A549 (cell line): ENCODE measurements at regions not wholly inside any gene's neighbourhood (a gene's known extent, or its start where the extent isn't known, plus 50 kb on each side); places are given as distances from the start of the nearest gene placed in this dataset.
"Not testable (repeated sequence)": the region's sequence is repeated elsewhere in the genome, so short reads cannot be mapped to it uniquely, and the experiment has no call there.

Source experiments
- ATAC-seq, 2 experiments: fragments of 200-7000 bp in 1 of 2; fragments of >200 bp in 1 of 2; cut with Nextera tagmentation in 1 of 2; cut with Tn5 transposase in 1 of 2; 3 replicates each; pipeline versions ENCODE4 v1.8.0 to v1.9.1; 2018 to 2020; ENCODE audit warnings: mild to moderate bottlenecking in 1 of 2, moderate library complexity in 1 of 2
- CTCF ChIA-PET: fragments of 300-600 bp; sonication (Branson Sonifier 250); formaldehyde crosslinking; extraction: SDS; loops from one replicate; lab custom pipeline; 2021; ENCODE audit warnings: antibody characterized with exemption, inconsistent platforms; lab: Yijun Ruan, JAX
- POLR2A ChIA-PET: fragments of 350-600 bp; formaldehyde crosslinking; extraction: SDS; loops from one replicate; lab custom pipeline; 2021; ENCODE audit warnings: antibody characterized with exemption, inconsistent platforms; lab: Yijun Ruan, JAX
- DNase-seq, 2 experiments: peaks; one replicate each; pipeline versions ENCODE4 v3.0.0 to v3.0.0-alpha.2; 2011 to 2016; ENCODE audit warnings: low read depth in 1 of 2, low spot score in 1 of 2
- FAIRE-seq: peaks from 2 replicates; lab custom pipeline; 2011; peaks lifted over from hg19 to GRCh38; lab: Jason Lieb, UNC
- H3K27ac ChIP-seq, 2 experiments: fragments of >200 bp; sonication (Bioruptor Twin); formaldehyde crosslinking; 3 replicates each; pipeline ENCODE4 v1.5.1; 2016 to 2017
- H3K4me1 ChIP-seq: fragments of >200 bp; sonication (Bioruptor Twin); formaldehyde crosslinking; 3 replicates; pipeline ENCODE4 v1.6.1; 2016
- H3K4me2 ChIP-seq: fragments of >200 bp; sonication (Bioruptor Twin); formaldehyde crosslinking; 3 replicates; pipeline ENCODE4 v1.6.1; 2016
- H3K4me3 ChIP-seq: fragments of >200 bp; sonication (Bioruptor Twin); formaldehyde crosslinking; 3 replicates; pipeline ENCODE4 v1.5.1; 2016
- H3K9me3 ChIP-seq: fragments of >200 bp; sonication (Bioruptor Twin); formaldehyde crosslinking; 3 replicates; pipeline ENCODE4 v1.6.1; 2016
- BHLHE40 ChIP-seq: IDR thresholded peaks from 2 replicates; pipeline ENCODE4 v1.6.1; 2012; ENCODE audit warnings: low read depth, low read length, inconsistent platforms
- CBX2 ChIP-seq: fragments of 200-600 bp; sonication (generic); IDR thresholded peaks from 2 replicates; pipeline ENCODE4 v1.6.1; 2016; ENCODE audit warnings: low read depth, mild to moderate bottlenecking, borderline replicate concordance
- CHD2 ChIP-seq: fragments of 150-350 bp; IDR thresholded peaks from 2 replicates; pipeline ENCODE4 v1.6.1; 2014; ENCODE audit warnings: low read length; ENCODE audit not compliant: partially characterized antibody
- EHF ChIP-seq: fragments of 250-450 bp; sonication (Bioruptor Pico); IDR thresholded peaks from 2 replicates; pipeline ENCODE4 v1.5.0; 2020; ENCODE audit warnings: mild to moderate bottlenecking
- ESRRA ChIP-seq: fragments of 150-350 bp; IDR thresholded peaks from 2 replicates; pipeline ENCODE4 v1.6.1; 2014; ENCODE audit warnings: mild to moderate bottlenecking, low read length, borderline replicate concordance
- HOXB13 ChIP-seq: fragments of 250-450 bp; sonication (Bioruptor Pico); IDR thresholded peaks from 2 replicates; pipeline ENCODE4 v1.5.0; 2020; ENCODE audit warnings: low read depth, mild to moderate bottlenecking, moderate library complexity
- JUN ChIP-seq, 2 experiments: fragments of >200 bp; sonication (Bioruptor Twin); formaldehyde crosslinking; IDR thresholded peaks; 2 replicates in 1 of 2; 3 replicates in 1 of 2; pipeline ENCODE4 v1.6.1; 2016 to 2017
- NFE2L2 ChIP-seq: fragments of 150-350 bp; conservative IDR thresholded peaks from 2 replicates; pipeline ENCODE4 v1.6.1; 2014; ENCODE audit warnings: low read length
- POLR2A ChIP-seq: IDR thresholded peaks from 2 replicates; pipeline ENCODE4 v1.6.1; 2012; ENCODE audit warnings: mild to moderate bottlenecking, low read length
- RFX5 ChIP-seq: fragments of 450-650 bp; IDR thresholded peaks from 2 replicates; pipeline ENCODE4 v1.7.1; 2014; ENCODE audit warnings: antibody characterized with exemption, mild to moderate bottlenecking, moderate library complexity
- SREBF2 ChIP-seq: fragments of 450-650 bp; IDR thresholded peaks from 2 replicates; pipeline ENCODE4 v1.6.1; 2014; ENCODE audit warnings: mild to moderate bottlenecking, moderate library complexity
- WGBS: methylation state at CpG from one replicate; pipeline ENCODE4 v1.1.6; 2017; ENCODE audit errors: missing lambda C conversion rate; 5-methylcytosine and 5-hydroxymethylcytosine counted together
- TF ChIP-seq, protein P1 (sequence below): IDR thresholded peaks from 2 replicates; pipeline ENCODE4 v1.6.1; 2012; ENCODE audit warnings: low read depth, borderline replicate concordance
- TF ChIP-seq, protein P2 (sequence below): fragments of 250-450 bp; sonication (Bioruptor Pico); IDR thresholded peaks from 2 replicates; pipeline ENCODE4 v1.5.0; 2021; ENCODE audit warnings: mild to moderate bottlenecking, moderate library complexity, borderline replicate concordance
- TF ChIP-seq, protein P3 (sequence below): fragments of 250-450 bp; sonication (Bioruptor Pico); IDR thresholded peaks from 2 replicates; pipeline ENCODE4 v1.5.0; 2020; ENCODE audit warnings: low read depth, mild to moderate bottlenecking, moderate library complexity
- TF ChIP-seq, protein P4 (sequence below): fragments of 200-600 bp; sonication (generic); IDR thresholded peaks from 2 replicates; pipeline ENCODE4 v1.6.1; 2016; ENCODE audit warnings: antibody characterized with exemption, mild to moderate bottlenecking, moderate library complexity
- TF ChIP-seq, protein P5 (sequence below): fragments of 150-350 bp; IDR thresholded peaks from 2 replicates; pipeline ENCODE4 v1.6.1; 2014; ENCODE audit warnings: low read depth, mild to moderate bottlenecking, low read length
- TF ChIP-seq, protein P6 (sequence below): IDR thresholded peaks from 2 replicates; pipeline ENCODE4 v1.6.1; 2012

DNA sequence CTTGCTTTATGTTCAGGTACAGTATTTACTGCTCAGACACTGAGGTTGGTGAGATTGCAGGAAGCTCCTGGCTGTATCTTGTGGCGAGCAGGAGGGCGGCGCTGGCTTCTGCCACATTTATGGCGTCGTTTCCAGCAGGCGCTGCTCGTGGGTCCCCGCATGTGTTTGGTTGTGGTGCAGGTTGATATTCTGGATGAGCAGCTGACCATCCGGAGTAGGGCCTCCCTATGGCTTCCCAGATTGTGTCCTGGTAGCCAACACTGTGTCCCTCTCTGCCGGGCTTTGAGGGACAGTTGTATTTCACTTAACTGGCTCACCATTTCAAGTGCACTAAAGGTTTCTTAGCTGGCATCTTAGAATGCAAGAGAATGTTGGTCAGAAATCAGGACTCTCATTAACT, 386.5 kb upstream of the TPM1 start:
- TF ChIP-seq POLR2A, result no peak
- no peak for TF ChIP-seq SREBF2
- no peak for TF ChIP-seq RFX5
- no peak for TF ChIP-seq EHF (CRISPR knock-in tag)
- TF ChIP-seq NFE2L2, result no peak
- CTCF ChIA-PET, result interaction anchor here (1.1 to 1.4 kb wide), 2 partner anchors 18 to 19 kb away, joined by 3 to 5 read pairs; no protein-coding TSS in a partner anchor
- WGBS, result 89% methylated on average over 10 of the region's 10 CpGs
- ATAC-seq, result no peak
- H3K4me2 ChIP-seq, result no peak overlapping the region
- H3K4me3 ChIP-seq, result no peak overlapping the region
- no peak for DNase-seq
- POLR2A ChIA-PET, result no interaction called here
- FAIRE-seq, result no peak
- H3K27ac ChIP-seq, result no peak overlapping the region
- H3K9me3 ChIP-seq, result peaks cover 4% of the 10 kb centered on the region; the same call in 1 of the 3 replicates
- no peaks in the 10 kb centered on the region for H3K4me1 ChIP-seq

DNA sequence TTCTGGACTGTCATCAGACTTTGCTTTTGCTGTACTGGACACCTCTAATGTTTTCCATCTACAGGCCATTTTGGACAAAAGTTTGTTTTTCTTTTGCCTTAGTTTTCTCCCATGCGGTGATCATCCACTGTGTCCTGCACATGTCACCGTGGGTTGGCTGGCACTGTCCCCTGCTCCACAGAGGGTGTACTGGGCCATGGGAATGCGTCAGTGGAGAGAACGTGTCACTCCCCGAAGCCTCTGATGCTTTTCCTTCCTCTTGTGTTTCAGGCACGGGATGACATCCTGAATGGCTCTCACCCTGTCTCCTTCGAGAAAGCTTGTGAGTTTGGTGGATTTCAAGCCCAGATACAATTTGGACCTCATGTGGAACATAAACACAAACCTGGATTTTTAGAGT, 385.0 kb upstream of the TPM1 start:
- not testable (repeated sequence) for H3K4me3 ChIP-seq, ATAC-seq, H3K4me2 ChIP-seq, H3K4me1 ChIP-seq, H3K9me3 ChIP-seq, H3K27ac ChIP-seq, DNase-seq, FAIRE-seq
- WGBS, result 80% methylated on average over 7 of the region's 7 CpGs
- POLR2A ChIA-PET, result interaction anchor here (0.6 kb wide), 1 partner anchor 11 kb away, joined by 5 read pairs; no protein-coding TSS in a partner anchor
- CTCF ChIA-PET, result interaction anchor here (1.3 to 1.7 kb wide), 2 partner anchors 12 to 24 kb away, joined by 3 to 5 read pairs; no protein-coding TSS in a partner anchor

DNA sequence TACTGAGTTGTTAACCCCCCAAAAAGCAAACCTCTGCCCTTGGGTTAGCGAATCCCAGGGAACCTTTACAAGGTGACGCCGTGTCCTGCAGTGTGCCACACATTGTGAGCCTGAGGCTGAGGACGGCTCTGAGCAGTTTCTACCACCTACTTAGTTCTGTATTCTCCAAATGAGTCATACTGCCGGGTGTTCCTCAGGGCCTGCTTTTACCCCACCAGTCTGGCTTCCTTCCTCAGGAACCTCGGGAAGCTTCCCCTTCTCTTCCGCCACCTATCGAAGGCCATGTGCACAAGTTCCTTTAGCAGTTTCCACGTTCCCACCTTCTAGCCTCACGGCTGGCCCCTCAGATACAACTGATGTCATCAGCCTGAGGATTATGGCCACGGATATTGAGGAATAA, 384.0 kb upstream of the TPM1 start:
- Histone ChIP-seq H3K4me1 (no peaks in the 10 kb centered on the region), H3K4me2 (no peak overlapping the region), H3K9me3 (peaks cover 4% of the 10 kb centered on the region; the same call in 1 of the 3 replicates), H3K27ac (no peak overlapping the region), H3K4me3 (no peak overlapping the region)
- WGBS, result 84% methylated on average over 11 of the region's 11 CpGs
- FAIRE-seq (no peak), ATAC-seq (no peak), DNase-seq (no peak)
- ChIA-PET POLR2A (no interaction called here), CTCF (interaction anchor here (1.7 kb wide), 1 partner anchor 23 kb away, joined by 5 read pairs; no protein-coding TSS in a partner anchor)
- TF ChIP-seq CHD2 (no peak), BHLHE40 (no peak)

DNA sequence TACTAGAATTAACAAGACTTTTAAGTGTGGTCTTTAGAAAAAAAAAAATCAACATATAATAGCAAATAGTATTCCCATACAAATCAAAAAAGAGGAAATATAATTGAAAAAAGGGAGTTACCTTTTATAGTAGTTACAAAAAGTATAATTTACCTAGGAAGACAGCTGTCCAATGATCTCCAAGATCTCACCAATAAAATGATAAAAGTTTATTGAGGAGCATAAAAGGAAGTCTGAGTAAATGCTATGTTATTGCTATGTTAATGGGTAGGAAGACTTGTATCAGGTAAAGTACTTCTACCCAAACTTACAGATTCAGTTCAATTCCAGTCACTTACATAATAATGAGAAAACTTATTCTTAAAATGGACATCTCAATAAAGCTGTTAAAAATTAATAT, 379.0 kb upstream of the TPM1 start:
- Histone ChIP-seq H3K4me1 (no peaks in the 10 kb centered on the region), H3K4me3 (no peak overlapping the region), H3K9me3 (no peaks in the 10 kb centered on the region), H3K4me2 (no peak overlapping the region), H3K27ac (no peak overlapping the region)
- ChIA-PET CTCF (interaction anchor here (0.7 kb wide), 1 partner anchor 20 kb away, joined by 4 read pairs; no protein-coding TSS in a partner anchor), POLR2A (no interaction called here)
- ATAC-seq (no peak), DNase-seq (no peak), FAIRE-seq (no peak)
- TF ChIP-seq, protein P1, sequence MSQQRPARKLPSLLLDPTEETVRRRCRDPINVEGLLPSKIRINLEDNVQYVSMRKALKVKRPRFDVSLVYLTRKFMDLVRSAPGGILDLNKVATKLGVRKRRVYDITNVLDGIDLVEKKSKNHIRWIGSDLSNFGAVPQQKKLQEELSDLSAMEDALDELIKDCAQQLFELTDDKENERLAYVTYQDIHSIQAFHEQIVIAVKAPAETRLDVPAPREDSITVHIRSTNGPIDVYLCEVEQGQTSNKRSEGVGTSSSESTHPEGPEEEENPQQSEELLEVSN, result no peak
- TF ChIP-seq ESRRA, result no peak
- no peak for TF ChIP-seq CBX2
- TF ChIP-seq, protein P2, sequence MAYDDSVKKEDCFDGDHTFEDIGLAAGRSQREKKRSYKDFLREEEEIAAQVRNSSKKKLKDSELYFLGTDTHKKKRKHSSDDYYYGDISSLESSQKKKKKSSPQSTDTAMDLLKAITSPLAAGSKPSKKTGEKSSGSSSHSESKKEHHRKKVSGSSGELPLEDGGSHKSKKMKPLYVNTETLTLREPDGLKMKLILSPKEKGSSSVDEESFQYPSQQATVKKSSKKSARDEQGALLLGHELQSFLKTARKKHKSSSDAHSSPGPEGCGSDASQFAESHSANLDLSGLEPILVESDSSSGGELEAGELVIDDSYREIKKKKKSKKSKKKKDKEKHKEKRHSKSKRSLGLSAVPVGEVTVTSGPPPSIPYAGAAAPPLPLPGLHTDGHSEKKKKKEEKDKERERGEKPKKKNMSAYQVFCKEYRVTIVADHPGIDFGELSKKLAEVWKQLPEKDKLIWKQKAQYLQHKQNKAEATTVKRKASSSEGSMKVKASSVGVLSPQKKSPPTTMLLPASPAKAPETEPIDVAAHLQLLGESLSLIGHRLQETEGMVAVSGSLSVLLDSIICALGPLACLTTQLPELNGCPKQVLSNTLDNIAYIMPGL, result no peak
- TF ChIP-seq NFE2L2, result no peak
- TF ChIP-seq POLR2A, result no peak
- TF ChIP-seq JUN (IDR thresholded peaks at IDR 0.05), result no peak
- TF ChIP-seq, protein P3, sequence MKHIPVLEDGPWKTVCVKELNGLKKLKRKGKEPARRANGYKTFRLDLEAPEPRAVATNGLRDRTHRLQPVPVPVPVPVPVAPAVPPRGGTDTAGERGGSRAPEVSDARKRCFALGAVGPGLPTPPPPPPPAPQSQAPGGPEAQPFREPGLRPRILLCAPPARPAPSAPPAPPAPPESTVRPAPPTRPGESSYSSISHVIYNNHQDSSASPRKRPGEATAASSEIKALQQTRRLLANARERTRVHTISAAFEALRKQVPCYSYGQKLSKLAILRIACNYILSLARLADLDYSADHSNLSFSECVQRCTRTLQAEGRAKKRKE, result no peak
- no peak for TF ChIP-seq HOXB13 (CRISPR knock-in tag)
- TF ChIP-seq, protein P4, sequence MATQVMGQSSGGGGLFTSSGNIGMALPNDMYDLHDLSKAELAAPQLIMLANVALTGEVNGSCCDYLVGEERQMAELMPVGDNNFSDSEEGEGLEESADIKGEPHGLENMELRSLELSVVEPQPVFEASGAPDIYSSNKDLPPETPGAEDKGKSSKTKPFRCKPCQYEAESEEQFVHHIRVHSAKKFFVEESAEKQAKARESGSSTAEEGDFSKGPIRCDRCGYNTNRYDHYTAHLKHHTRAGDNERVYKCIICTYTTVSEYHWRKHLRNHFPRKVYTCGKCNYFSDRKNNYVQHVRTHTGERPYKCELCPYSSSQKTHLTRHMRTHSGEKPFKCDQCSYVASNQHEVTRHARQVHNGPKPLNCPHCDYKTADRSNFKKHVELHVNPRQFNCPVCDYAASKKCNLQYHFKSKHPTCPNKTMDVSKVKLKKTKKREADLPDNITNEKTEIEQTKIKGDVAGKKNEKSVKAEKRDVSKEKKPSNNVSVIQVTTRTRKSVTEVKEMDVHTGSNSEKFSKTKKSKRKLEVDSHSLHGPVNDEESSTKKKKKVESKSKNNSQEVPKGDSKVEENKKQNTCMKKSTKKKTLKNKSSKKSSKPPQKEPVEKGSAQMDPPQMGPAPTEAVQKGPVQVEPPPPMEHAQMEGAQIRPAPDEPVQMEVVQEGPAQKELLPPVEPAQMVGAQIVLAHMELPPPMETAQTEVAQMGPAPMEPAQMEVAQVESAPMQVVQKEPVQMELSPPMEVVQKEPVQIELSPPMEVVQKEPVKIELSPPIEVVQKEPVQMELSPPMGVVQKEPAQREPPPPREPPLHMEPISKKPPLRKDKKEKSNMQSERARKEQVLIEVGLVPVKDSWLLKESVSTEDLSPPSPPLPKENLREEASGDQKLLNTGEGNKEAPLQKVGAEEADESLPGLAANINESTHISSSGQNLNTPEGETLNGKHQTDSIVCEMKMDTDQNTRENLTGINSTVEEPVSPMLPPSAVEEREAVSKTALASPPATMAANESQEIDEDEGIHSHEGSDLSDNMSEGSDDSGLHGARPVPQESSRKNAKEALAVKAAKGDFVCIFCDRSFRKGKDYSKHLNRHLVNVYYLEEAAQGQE, result no peak
- TF ChIP-seq, protein P5, sequence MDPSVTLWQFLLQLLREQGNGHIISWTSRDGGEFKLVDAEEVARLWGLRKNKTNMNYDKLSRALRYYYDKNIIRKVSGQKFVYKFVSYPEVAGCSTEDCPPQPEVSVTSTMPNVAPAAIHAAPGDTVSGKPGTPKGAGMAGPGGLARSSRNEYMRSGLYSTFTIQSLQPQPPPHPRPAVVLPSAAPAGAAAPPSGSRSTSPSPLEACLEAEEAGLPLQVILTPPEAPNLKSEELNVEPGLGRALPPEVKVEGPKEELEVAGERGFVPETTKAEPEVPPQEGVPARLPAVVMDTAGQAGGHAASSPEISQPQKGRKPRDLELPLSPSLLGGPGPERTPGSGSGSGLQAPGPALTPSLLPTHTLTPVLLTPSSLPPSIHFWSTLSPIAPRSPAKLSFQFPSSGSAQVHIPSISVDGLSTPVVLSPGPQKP, result no peak
- TF ChIP-seq, protein P6, sequence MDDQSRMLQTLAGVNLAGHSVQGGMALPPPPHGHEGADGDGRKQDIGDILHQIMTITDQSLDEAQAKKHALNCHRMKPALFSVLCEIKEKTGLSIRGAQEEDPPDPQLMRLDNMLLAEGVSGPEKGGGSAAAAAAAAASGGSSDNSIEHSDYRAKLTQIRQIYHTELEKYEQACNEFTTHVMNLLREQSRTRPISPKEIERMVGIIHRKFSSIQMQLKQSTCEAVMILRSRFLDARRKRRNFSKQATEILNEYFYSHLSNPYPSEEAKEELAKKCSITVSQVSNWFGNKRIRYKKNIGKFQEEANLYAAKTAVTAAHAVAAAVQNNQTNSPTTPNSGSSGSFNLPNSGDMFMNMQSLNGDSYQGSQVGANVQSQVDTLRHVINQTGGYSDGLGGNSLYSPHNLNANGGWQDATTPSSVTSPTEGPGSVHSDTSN, result no peak
